Activated CD8-positive, alpha-beta T cell treated with anti-CD3 and anti-CD28 coated beads for 36 hours (primary cell): ENCODE measurements at regions not wholly inside any gene's neighbourhood (a gene's known extent, or its start where the extent isn't known, plus 50 kb on each side); places are given as distances from the start of the nearest gene placed in this dataset.

Source experiments
- ATAC-seq: fragments of 200-7000 bp; cut with Tn5 transposase; one replicate; pipeline ENCODE4 v1.10.0; 2021; ENCODE audit warnings: mild to moderate bottlenecking, moderate library complexity
- CTCF ChIA-PET: fragments of 350-600 bp; sonication (Branson Sonifier 250); formaldehyde crosslinking; loops from one replicate; lab custom pipeline; 2021; ENCODE audit warnings: antibody characterized with exemption; lab: Charles Lee
- POLR2A ChIA-PET: fragments of 350-600 bp; sonication (Branson Sonifier 250); formaldehyde crosslinking; loops from one replicate; lab custom pipeline; 2021; ENCODE audit warnings: antibody characterized with exemption; lab: Charles Lee
- DNase-seq: peaks from one replicate; pipeline ENCODE4 v3.0.0-alpha.2; 2020
- H3K27ac Mint-ChIP-seq: one replicate; pipeline ENCODE4 v1.8.0; 2021; ENCODE audit warnings: mild to moderate bottlenecking, mixed read lengths
- H3K27me3 Mint-ChIP-seq: one replicate; pipeline ENCODE4 v1.8.0; 2021; ENCODE audit warnings: mixed read lengths
- H3K36me3 Mint-ChIP-seq: one replicate; pipeline ENCODE4 v1.8.0; 2021; ENCODE audit warnings: low read depth, mixed read lengths
- H3K4me1 Mint-ChIP-seq: one replicate; pipeline ENCODE4 v1.8.0; 2021; ENCODE audit warnings: low read depth, mixed read lengths
- H3K4me3 Mint-ChIP-seq: one replicate; pipeline ENCODE4 v1.8.0; 2021; ENCODE audit warnings: mild to moderate bottlenecking, moderate library complexity, mixed read lengths
- H3K9me3 Mint-ChIP-seq: one replicate; pipeline ENCODE4 v1.8.0; 2021; ENCODE audit warnings: mixed read lengths
- intact Hi-C: fragments of 100-400 bp; cut with micrococcal nuclease; formaldehyde crosslinking; loops from one replicate; pipeline ENCODE4 v1.10.0; 2022
- TF ChIP-seq, protein P1 (sequence below): fragments of 200-600 bp; IDR thresholded peaks from one replicate; pipeline ENCODE4 v1.8.0; 2022; ENCODE audit warnings: antibody characterized with exemption, mild to moderate bottlenecking

DNA sequence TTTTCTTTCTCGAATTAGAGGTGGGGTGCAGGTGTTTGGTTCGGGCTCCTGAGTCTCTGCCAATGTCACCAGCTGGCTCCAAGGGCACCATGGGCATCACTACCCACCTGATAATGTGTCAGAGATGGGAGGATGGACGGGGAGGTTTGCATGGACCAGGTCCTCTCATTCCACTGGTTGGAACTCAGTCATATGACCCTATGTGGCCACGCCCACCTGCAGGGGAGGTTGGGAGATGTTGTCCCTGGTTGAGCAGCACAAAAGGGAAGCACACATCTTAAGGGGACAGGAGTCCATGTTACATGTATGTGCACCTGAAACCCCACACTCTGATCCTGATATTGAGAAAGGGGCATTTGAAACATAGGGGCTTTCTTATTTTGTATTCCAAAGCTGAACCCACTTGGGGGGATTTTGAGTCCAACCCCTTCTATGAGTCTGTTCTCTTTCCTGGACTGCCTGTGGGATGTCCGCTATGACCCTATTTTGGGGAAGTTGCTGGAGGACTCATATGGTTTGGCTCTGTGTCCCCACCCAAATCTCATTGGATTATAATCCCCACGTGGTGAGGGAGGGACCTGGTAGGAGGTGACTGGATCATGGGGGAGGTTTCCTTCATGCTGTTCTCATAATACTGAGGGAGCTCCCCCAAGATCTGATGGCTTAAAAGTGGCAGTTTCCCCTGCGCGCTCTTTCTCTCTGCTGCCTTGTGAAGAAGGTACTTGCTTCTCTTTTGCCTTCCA lies 66.9 kb upstream of the BAIAP2L1 start:
- H3K9me3 Mint-ChIP-seq = peaks cover 2% of the 10 kb centered on the region
- CTCF ChIA-PET = no interaction called here

DNA sequence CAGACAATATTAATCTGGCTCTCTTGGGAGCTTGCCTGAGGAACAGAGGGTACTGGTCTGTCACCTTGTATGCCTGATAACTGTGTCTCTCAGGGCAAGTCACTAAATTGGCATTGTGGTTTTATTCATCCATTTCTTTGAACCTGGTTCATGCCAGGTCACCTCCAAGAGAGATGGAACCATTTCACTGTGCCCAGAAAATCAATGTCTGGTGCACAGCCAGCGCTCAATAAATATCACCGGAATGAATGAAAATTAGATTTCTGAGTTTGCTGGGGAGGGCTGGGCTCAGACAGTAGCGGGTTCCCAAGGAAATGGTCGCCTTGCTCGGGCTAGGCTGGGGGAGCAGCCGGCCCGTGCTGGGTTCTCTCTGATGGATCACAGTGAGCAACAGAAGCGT lies 64.1 kb upstream of the BAIAP2L1 start:
- peaks cover 2% of the 10 kb centered on the region for H3K9me3 Mint-ChIP-seq
- no peak overlapping the region for H3K27ac Mint-ChIP-seq
- ChIA-PET POLR2A (no interaction called here), CTCF (no interaction called here)
- H3K36me3 Mint-ChIP-seq = no peaks in the 10 kb centered on the region
- TF ChIP-seq, protein P1, sequence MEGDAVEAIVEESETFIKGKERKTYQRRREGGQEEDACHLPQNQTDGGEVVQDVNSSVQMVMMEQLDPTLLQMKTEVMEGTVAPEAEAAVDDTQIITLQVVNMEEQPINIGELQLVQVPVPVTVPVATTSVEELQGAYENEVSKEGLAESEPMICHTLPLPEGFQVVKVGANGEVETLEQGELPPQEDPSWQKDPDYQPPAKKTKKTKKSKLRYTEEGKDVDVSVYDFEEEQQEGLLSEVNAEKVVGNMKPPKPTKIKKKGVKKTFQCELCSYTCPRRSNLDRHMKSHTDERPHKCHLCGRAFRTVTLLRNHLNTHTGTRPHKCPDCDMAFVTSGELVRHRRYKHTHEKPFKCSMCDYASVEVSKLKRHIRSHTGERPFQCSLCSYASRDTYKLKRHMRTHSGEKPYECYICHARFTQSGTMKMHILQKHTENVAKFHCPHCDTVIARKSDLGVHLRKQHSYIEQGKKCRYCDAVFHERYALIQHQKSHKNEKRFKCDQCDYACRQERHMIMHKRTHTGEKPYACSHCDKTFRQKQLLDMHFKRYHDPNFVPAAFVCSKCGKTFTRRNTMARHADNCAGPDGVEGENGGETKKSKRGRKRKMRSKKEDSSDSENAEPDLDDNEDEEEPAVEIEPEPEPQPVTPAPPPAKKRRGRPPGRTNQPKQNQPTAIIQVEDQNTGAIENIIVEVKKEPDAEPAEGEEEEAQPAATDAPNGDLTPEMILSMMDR = no peak
- H3K4me1 Mint-ChIP-seq = no peaks in the 10 kb centered on the region
- ATAC-seq (no peak), DNase-seq (no peak)
- H3K4me3 Mint-ChIP-seq = no peak overlapping the region
- H3K27me3 Mint-ChIP-seq = peaks cover 8% of the 10 kb centered on the region
- intact Hi-C loops = no loop called here

More for the DNA sequence above, 66.9 kb upstream of the BAIAP2L1 start:
- DNase-seq (no peak), ATAC-seq (no peak)
- TF ChIP-seq, protein P1 = no peak
- no peaks in the 10 kb centered on the region for H3K36me3 Mint-ChIP-seq
- H3K27me3 Mint-ChIP-seq = peaks cover 26% of the 10 kb centered on the region
- no peak overlapping the region for H3K27ac Mint-ChIP-seq
- POLR2A ChIA-PET = no interaction called here
- H3K4me3 Mint-ChIP-seq = no peak overlapping the region
- intact Hi-C loops = no loop called here
- peaks cover 3% of the 10 kb centered on the region for H3K4me1 Mint-ChIP-seq

DNA sequence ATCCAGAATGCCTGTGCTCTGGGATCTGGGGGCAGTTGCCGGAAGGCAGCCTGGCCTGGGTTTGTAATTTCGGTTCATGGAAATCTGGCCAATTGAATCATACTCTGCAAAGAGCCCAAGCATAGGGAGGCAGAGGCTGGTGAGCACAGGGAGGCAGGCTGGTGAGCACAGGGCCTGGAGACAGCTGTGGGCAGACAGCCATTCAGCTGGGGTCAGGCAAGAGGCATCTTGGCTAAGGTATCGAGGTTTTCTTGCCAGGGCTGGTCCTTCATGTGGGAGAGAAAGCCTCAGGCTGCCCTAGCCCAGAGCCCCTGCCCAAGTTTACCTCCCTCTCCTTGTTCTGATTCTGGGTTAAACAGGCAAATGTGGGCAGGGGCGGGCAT lies 63.7 kb upstream of the BAIAP2L1 start:
- no peak for ATAC-seq
- H3K27ac Mint-ChIP-seq = no peak overlapping the region
- no peaks in the 10 kb centered on the region for H3K36me3 Mint-ChIP-seq
- DNase-seq = no peak
- ChIA-PET CTCF (no interaction called here), POLR2A (no interaction called here)
- intact Hi-C loops = no loop called here
- H3K4me3 Mint-ChIP-seq = no peak overlapping the region
- TF ChIP-seq, protein P1 = no peak
- peaks cover 2% of the 10 kb centered on the region for H3K9me3 Mint-ChIP-seq
- no peaks in the 10 kb centered on the region for H3K4me1 Mint-ChIP-seq
- peaks cover 3% of the 10 kb centered on the region for H3K27me3 Mint-ChIP-seq

DNA sequence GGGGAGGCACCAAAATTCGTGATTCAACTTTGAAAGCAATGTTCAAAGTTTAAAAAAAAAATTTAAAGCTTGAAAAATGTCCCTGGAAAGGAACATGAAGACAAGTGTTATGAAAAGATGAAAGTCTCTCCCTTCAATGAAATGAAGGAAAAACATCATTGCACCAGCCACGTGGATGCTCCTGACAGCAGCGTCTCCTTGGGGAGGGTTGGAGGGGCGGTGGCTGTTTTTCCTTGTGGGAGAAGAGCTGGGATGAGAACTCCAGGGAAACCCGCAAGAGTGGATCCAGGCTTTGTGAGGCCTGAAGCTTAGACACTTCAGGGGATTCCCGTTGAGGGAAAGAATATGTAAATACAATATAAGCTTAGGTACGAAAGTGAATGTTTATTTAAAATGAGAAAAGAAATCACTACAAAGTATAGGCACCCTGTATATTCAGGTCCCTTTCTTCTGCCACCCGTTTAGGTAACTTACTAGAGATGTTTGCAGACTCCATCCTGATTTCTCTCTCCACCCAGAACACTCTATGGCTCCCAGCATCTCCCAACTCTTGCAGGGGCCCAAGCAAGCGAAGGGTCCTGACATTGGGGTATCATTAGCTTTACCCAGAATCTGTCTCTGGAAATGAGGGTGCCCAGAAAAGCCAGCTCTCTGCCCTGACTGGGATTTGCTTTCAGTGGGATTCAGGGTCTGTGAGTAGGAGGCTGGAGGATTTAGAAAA lies 63.1 kb upstream of the BAIAP2L1 start:
- ChIA-PET POLR2A (no interaction called here), CTCF (no interaction called here)
- no peaks in the 10 kb centered on the region for H3K9me3 Mint-ChIP-seq
- no peak overlapping the region for H3K27ac Mint-ChIP-seq
- H3K4me1 Mint-ChIP-seq = no peaks in the 10 kb centered on the region
- intact Hi-C loops = no loop called here
- no peak for ATAC-seq
- TF ChIP-seq, protein P1 = no peak
- H3K36me3 Mint-ChIP-seq = no peaks in the 10 kb centered on the region
- peaks cover 3% of the 10 kb centered on the region for H3K27me3 Mint-ChIP-seq
- no peak for DNase-seq
- H3K4me3 Mint-ChIP-seq = no peak overlapping the region
